Stimulated activated CD4-positive, alpha-beta T cell treated with anti-CD3 and anti-CD28 coated beads, Interleukin-1b, Interleukin-23, amount 100 ng/mL, for 4 hours (primary cell): ENCODE measurements at regions not wholly inside any gene's neighbourhood (a gene's known extent, or its start where the extent isn't known, plus 50 kb on each side); places are given as distances from the start of the nearest gene placed in this dataset.

Experiments
- DNase-seq, 2 donors: peaks; one replicate each; pipeline ENCODE4 v3.0.0-alpha.2; 2020; ENCODE audit warnings: low read depth in 2 of 2

GRCh38 chr6:90403489-90404381 lies 107.1 kb upstream of the BACH2 start:
- DNase-seq, result no peak

- no peak for DNase-seq
Measured at GRCh38 chr6:90402831-90403192, 106.2 kb upstream of the BACH2 start.

GRCh38 chr6:90401933-90402830 lies 105.5 kb upstream of the BACH2 start:
- DNase-seq, result no peak

GRCh38 chr6:90399970-90400369 lies 103.3 kb upstream of the BACH2 start:
- no peak for DNase-seq

- peak; percentile 56 to 79 for DNase-seq
Measured at GRCh38 chr6:90397929-90398674, 101.5 kb upstream of the BACH2 start.

- no peak for DNase-seq
Measured at GRCh38 chr6:90397047-90397446, 100.4 kb upstream of the BACH2 start.

GRCh38 chr6:90393232-90393884 lies 96.7 kb upstream of the BACH2 start:
- DNase-seq, result peak in 1 of 2 donors; percentile 70

- no peak for DNase-seq
Measured at GRCh38 chr6:90390379-90390778, 93.7 kb upstream of the BACH2 start.

GRCh38 chr6:90388395-90388794 lies 91.8 kb upstream of the BACH2 start:
- DNase-seq, result no peak

GRCh38 chr6:90387826-90388225 lies 91.2 kb upstream of the BACH2 start:
- DNase-seq, result no peak

GRCh38 chr6:90387383-90387775 lies 90.7 kb upstream of the BACH2 start:
- no peak for DNase-seq

- DNase-seq, result no peak
Measured at GRCh38 chr6:90386399-90387382, 90.0 kb upstream of the BACH2 start.

- no peak for DNase-seq
Measured at GRCh38 chr6:90385759-90386313, 89.2 kb upstream of the BACH2 start.

- DNase-seq, result no peak
Measured at GRCh38 chr6:90384720-90385119, 88.1 kb upstream of the BACH2 start.

- no peak for DNase-seq
Measured at GRCh38 chr6:90383196-90383822, 86.7 kb upstream of the BACH2 start.

- DNase-seq, result no peak
Measured at GRCh38 chr6:90382760-90383159, 86.1 kb upstream of the BACH2 start.

- no peak for DNase-seq
Measured at GRCh38 chr6:90375681-90376439, 79.2 kb upstream of the BACH2 start.

GRCh38 chr6:90374201-90374600 lies 77.6 kb upstream of the BACH2 start:
- DNase-seq, result no peak

- no peak for DNase-seq
Measured at GRCh38 chr6:90372885-90373284, 76.2 kb upstream of the BACH2 start.
